ENCODE measurements at regions not wholly inside any gene's neighbourhood (a gene's known extent, or its start where the extent isn't known, plus 50 kb on each side); places are given as distances from the start of the nearest gene placed in this dataset.

DNA sequence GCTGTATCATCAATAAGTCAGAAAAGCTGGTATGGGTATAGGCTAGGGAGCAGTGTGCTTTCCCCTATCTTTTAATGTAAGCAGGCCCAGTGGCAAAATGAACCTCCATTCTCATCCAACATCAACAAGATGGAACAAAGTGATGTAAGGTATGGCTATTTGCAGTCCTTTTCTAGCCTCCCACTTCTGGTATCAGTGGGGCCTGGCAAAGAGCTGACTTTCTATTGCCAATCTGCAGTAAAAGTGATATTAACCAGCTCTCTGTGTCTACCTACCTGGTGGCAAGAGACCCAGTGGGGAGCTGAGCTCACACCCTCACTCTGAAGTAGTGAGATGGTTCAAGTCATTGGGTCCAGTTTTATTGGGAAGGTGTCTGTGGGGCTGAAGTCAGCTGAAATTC, 1492.6 kb downstream of the CDH11 start:
- Mint-ChIP-seq H3K27me3 (ENCODE audit: insufficient read depth) (no peaks in the 10 kb centered on the region), H3K4me1 (ENCODE audit: low read depth) (no peaks in the 10 kb centered on the region), H3K9me3 (peaks cover 16% of the 10 kb centered on the region), H3K4me3 (no peak overlapping the region), H3K36me3 (ENCODE audit: low read depth) (no peaks in the 10 kb centered on the region), H3K27ac (no peak overlapping the region)
- no peak for DNase-seq
- no peak for TF ChIP-seq CTCF (IDR thresholded peaks at IDR 0.05)

DNA sequence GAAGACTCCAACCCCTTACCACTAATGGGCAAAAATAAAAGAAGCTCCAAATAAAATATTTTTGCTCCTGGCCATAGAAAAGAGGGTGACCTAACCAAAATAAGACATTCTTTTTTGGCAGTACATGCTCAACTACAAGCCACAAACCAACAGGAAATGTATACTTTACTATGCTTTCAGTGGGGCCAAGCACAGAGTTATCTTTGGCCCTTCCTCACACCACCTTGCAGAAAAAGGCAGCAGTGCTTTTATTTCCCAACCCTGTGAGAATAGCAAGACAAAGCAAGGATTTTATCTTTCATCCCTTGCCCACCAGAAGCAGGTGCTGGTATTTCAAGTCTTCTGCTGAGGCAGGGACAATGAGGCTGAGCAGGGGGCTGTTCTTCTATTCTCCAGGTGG, 1493.1 kb downstream of the CDH11 start:
- no peak for TF ChIP-seq CTCF (IDR thresholded peaks at IDR 0.05)
- Mint-ChIP-seq H3K4me3 (no peak overlapping the region), H3K36me3 (ENCODE audit: low read depth) (no peaks in the 10 kb centered on the region), H3K9me3 (peaks cover 14% of the 10 kb centered on the region), H3K27ac (no peak overlapping the region), H3K27me3 (ENCODE audit: insufficient read depth) (no peaks in the 10 kb centered on the region), H3K4me1 (ENCODE audit: low read depth) (no peaks in the 10 kb centered on the region)
- no peak for DNase-seq

- Mint-ChIP-seq H3K36me3 (ENCODE audit: low read depth) (no peaks in the 10 kb centered on the region), H3K4me1 (ENCODE audit: low read depth) (no peaks in the 10 kb centered on the region), H3K27me3 (ENCODE audit: insufficient read depth) (no peaks in the 10 kb centered on the region), H3K4me3 (no peak overlapping the region), H3K27ac (no peak overlapping the region), H3K9me3 (peaks cover 8% of the 10 kb centered on the region; the same call in 1 of the 2 replicates)
- no peak for TF ChIP-seq CTCF (IDR thresholded peaks at IDR 0.05)
- DNase-seq: no peak
These were observed 1496.7 kb downstream of the CDH11 start for GRCh38 chr16:63625126-63625525.

- Mint-ChIP-seq H3K4me1 (ENCODE audit: low read depth) (no peaks in the 10 kb centered on the region), H3K9me3 (peaks cover 11% of the 10 kb centered on the region), H3K4me3 (no peak overlapping the region), H3K36me3 (ENCODE audit: low read depth) (0 out of 2 replicates have a peak, but pooled peaks cover 3% of the 10 kb centered on the region), H3K27me3 (ENCODE audit: insufficient read depth) (no peaks in the 10 kb centered on the region), H3K27ac (no peak overlapping the region)
- DNase-seq: no peak
- TF ChIP-seq CTCF (IDR thresholded peaks at IDR 0.05): no peak
These were observed 1498.3 kb downstream of the CDH11 start for GRCh38 chr16:63623551-63624039.

GRCh38 chr16:63618896-63619485, 1502.9 kb downstream of the CDH11 start:
- H3K27ac Mint-ChIP-seq: no peak overlapping the region
- no peak overlapping the region for H3K4me3 Mint-ChIP-seq
- TF ChIP-seq CTCF (IDR thresholded peaks at IDR 0.05): no peak
- H3K27me3 Mint-ChIP-seq (ENCODE audit: insufficient read depth): no peaks in the 10 kb centered on the region
- DNase-seq: no peak
- H3K4me1 Mint-ChIP-seq (ENCODE audit: low read depth): no peaks in the 10 kb centered on the region
- 0 out of 2 replicates have a peak, but pooled peaks cover 3% of the 10 kb centered on the region for H3K36me3 Mint-ChIP-seq (ENCODE audit: low read depth)
- peaks cover 35% of the 10 kb centered on the region for H3K9me3 Mint-ChIP-seq

Measured in HFFc6 (cell line).